ENCODE measurements at regions not wholly inside any gene's neighbourhood (a gene's known extent, or its start where the extent isn't known, plus 50 kb on each side); places are given as distances from the start of the nearest gene placed in this dataset.

DNA sequence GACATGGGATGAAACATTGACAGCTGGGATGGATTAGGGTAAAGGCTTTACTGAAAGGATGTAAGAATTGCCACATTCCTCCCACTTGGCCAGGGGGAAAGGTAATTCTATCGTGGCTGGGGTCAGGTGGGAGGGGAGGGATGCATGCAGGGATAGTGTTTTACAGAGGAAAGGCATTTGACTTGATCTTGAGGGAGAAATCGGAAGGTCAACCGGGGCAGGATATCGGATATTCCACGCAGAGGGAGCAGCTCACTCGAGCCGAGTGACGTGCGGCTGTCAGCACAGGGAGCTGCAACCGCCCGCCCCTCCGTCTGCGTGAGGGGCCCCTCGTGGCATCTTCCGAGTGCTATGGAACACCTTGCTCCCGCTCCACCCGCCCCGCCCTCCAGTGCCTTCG, 63.4 kb upstream of the ADAMTS2 start:
- TF ChIP-seq POLR2A (IDR thresholded peaks at IDR 0.05; ENCODE audit: low read depth, low read length) (no peak), MTA2 (IDR thresholded peaks at IDR 0.05; ENCODE audit: low read depth) (no peak), ZNF274 (IDR thresholded peaks at IDR 0.05; ENCODE audit: insufficient read depth, insufficient read length) (no peak), SRF (IDR thresholded peaks at IDR 0.05; ENCODE audit: low read depth in 2 of 2, low read length in 2 of 2) (no peak), ZZZ3 (IDR thresholded peaks at IDR 0.05; ENCODE audit: control insufficient read depth, insufficient read length, low read depth) (no peak), GABPA (IDR thresholded peaks at IDR 0.05; ENCODE audit: low read depth) (no peak), RELA (IDR thresholded peaks at IDR 0.05; ENCODE audit: borderline replicate concordance, partially characterized antibody) (no peak), RCOR1 (conservative IDR thresholded peaks at IDR 0.05; ENCODE audit: low read depth, low read length) (no peak), MAX (IDR thresholded peaks at IDR 0.05; ENCODE audit: low read depth, low read length) (no peak), ATF3 (IDR thresholded peaks at IDR 0.05; ENCODE audit: borderline replicate concordance, extremely low read depth, low read depth, low read length) (no peak)
- TF ChIP-seq, protein P1, sequence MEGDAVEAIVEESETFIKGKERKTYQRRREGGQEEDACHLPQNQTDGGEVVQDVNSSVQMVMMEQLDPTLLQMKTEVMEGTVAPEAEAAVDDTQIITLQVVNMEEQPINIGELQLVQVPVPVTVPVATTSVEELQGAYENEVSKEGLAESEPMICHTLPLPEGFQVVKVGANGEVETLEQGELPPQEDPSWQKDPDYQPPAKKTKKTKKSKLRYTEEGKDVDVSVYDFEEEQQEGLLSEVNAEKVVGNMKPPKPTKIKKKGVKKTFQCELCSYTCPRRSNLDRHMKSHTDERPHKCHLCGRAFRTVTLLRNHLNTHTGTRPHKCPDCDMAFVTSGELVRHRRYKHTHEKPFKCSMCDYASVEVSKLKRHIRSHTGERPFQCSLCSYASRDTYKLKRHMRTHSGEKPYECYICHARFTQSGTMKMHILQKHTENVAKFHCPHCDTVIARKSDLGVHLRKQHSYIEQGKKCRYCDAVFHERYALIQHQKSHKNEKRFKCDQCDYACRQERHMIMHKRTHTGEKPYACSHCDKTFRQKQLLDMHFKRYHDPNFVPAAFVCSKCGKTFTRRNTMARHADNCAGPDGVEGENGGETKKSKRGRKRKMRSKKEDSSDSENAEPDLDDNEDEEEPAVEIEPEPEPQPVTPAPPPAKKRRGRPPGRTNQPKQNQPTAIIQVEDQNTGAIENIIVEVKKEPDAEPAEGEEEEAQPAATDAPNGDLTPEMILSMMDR (IDR thresholded peaks at IDR 0.05 in 2 of 3, conservative IDR thresholded peaks at IDR 0.05 in 1 of 3; ENCODE audit: control insufficient read depth in 2 of 3, extremely low read depth in 1 of 3, insufficient read depth in 1 of 3, low read depth in 3 of 3, low read length in 3 of 3): no peak
- TF ChIP-seq, protein P2, sequence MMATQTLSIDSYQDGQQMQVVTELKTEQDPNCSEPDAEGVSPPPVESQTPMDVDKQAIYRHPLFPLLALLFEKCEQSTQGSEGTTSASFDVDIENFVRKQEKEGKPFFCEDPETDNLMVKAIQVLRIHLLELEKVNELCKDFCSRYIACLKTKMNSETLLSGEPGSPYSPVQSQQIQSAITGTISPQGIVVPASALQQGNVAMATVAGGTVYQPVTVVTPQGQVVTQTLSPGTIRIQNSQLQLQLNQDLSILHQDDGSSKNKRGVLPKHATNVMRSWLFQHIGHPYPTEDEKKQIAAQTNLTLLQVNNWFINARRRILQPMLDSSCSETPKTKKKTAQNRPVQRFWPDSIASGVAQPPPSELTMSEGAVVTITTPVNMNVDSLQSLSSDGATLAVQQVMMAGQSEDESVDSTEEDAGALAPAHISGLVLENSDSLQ (IDR thresholded peaks at IDR 0.05): no peak
